GM12878 (cell line): ENCODE measurements at regions not wholly inside any gene's neighbourhood (a gene's known extent, or its start where the extent isn't known, plus 50 kb on each side); places are given as distances from the start of the nearest gene placed in this dataset.

ENCODE experiments used
- ATAC-seq: fragments of 200-7000 bp; cut with Tn5 transposase; 3 replicates; pipeline ENCODE4 v1.9.1; 2020; ENCODE audit warnings: mild to moderate bottlenecking, moderate library complexity
- BruUV-seq: library from RNA; stranded (reverse); fragments of 400-500 nt; replicated peaks from 2 replicates; lab custom pipeline; 2021; lab: Mats Ljungman, UMichigan
- CTCF ChIA-PET: fragments of 300-600 bp; sonication (Branson Sonifier 250); formaldehyde crosslinking; extraction: SDS; loops from one replicate; lab custom pipeline; 2021; ENCODE audit warnings: inconsistent platforms; lab: Yijun Ruan, JAX
- POLR2A ChIA-PET: fragments of 350-600 bp; formaldehyde crosslinking; extraction: SDS; loops from one replicate; lab custom pipeline; 2021; ENCODE audit warnings: inconsistent platforms; lab: Charles Lee
- RAD21 ChIA-PET: fragments of 300-600 bp; sonication (Branson Sonifier 250); formaldehyde crosslinking; loops from one replicate; lab custom pipeline; 2023; ENCODE audit warnings: antibody characterized with exemption; ENCODE audit not compliant: unreplicated experiment; lab: Charles Lee
- SMC1A ChIA-PET: fragments of 300-600 bp; sonication (Branson Sonifier 250); formaldehyde crosslinking; loops from one replicate; lab custom pipeline; 2023; ENCODE audit not compliant: unreplicated experiment, uncharacterized antibody; lab: Charles Lee
- DNase-seq: peaks from one replicate; pipeline ENCODE4 v3.0.0-alpha.2; 2011; ENCODE audit warnings: low read depth, low spot score
- FAIRE-seq: peaks from 3 replicates; lab custom pipeline; 2011; peaks lifted over from hg19 to GRCh38; lab: Jason Lieb, UNC
- H2AFZ ChIP-seq: 2 replicates; pipeline ENCODE4 v1.6.0; 2011; ENCODE audit warnings: low read depth, low read length, control low read depth; ENCODE audit not compliant: control insufficient read depth
- H3K27ac ChIP-seq: 2 replicates; pipeline ENCODE4 v1.5.1; 2011; ENCODE audit warnings: control low read depth; ENCODE audit not compliant: control insufficient read depth, insufficient read depth
- H3K27me3 ChIP-seq, 2 experiments: replicated peaks in 1 of 2; 2 replicates each; pipeline versions ENCODE4 v1.6.0 to v1.6.1; 2011; ENCODE audit warnings: low read length in 1 of 2; ENCODE audit not compliant: control insufficient read depth in 2 of 2, insufficient read depth in 2 of 2
- H3K36me3 ChIP-seq, 2 experiments: 2 replicates each; pipeline ENCODE4 v1.5.1; 2011; ENCODE audit warnings: low read length in 1 of 2; ENCODE audit not compliant: control insufficient read depth in 2 of 2, insufficient read depth in 2 of 2
- H3K4me1 ChIP-seq: 2 replicates; pipeline ENCODE4 v1.6.1; 2011; ENCODE audit warnings: mild to moderate bottlenecking, low read length, moderate library complexity, mixed read lengths; ENCODE audit not compliant: control insufficient read depth, insufficient read depth
- H3K4me2 ChIP-seq: 2 replicates; pipeline ENCODE4 v1.6.0; 2011; ENCODE audit warnings: control low read depth; ENCODE audit not compliant: control insufficient read depth, insufficient read depth
- H3K4me3 ChIP-seq: fragments of 200-600 bp; sonication (generic); 2 replicates; pipeline ENCODE4 v1.5.1; 2016
- H3K79me2 ChIP-seq: 2 replicates; pipeline ENCODE4 v1.6.0; 2011; ENCODE audit warnings: low read length; ENCODE audit not compliant: control insufficient read depth, insufficient read depth
- H3K9ac ChIP-seq: 2 replicates; pipeline ENCODE4 v1.8.0; 2011; ENCODE audit warnings: low read length, control low read depth, mixed read lengths; ENCODE audit not compliant: control insufficient read depth, insufficient read depth
- H3K9me3 ChIP-seq: replicated peaks from 3 replicates; pipeline ENCODE4 v1.5.1; 2011; ENCODE audit warnings: mild to moderate bottlenecking, low read length; ENCODE audit not compliant: control insufficient read depth, insufficient read depth
- H4K20me1 ChIP-seq: 2 replicates; pipeline ENCODE4 v1.6.0; 2011; ENCODE audit not compliant: control insufficient read depth, insufficient read depth
- EGR1 ChIP-seq, 2 experiments: IDR thresholded peaks; 1 replicate in 1 of 2; 2 replicates in 1 of 2; pipeline ENCODE4 v1.6.1; 2011 to 2012; ENCODE audit warnings: low read depth in 2 of 2, low read length in 2 of 2, borderline replicate concordance in 1 of 2, mild to moderate bottlenecking in 1 of 2, moderate library complexity in 1 of 2
- HSF1 ChIP-seq: fragments of 150-350 bp; IDR thresholded peaks from 2 replicates; pipeline ENCODE4 v1.6.1; 2014; ENCODE audit warnings: mild to moderate bottlenecking, low read depth, low read length
- SMARCA5 ChIP-seq: fragments of 450-650 bp; IDR thresholded peaks from 2 replicates; pipeline ENCODE4 v1.6.1; 2017; ENCODE audit warnings: mild to moderate bottlenecking
- YBX1 ChIP-seq: fragments of 450-650 bp; IDR thresholded peaks from 2 replicates; pipeline ENCODE4 v1.6.1; 2016; ENCODE audit warnings: antibody characterized with exemption
- ZBTB33 ChIP-seq: fragments of 450-650 bp; IDR thresholded peaks from 2 replicates; pipeline ENCODE4 v1.6.1; 2017; ENCODE audit warnings: mild to moderate bottlenecking
- ZNF217 ChIP-seq: fragments of 450-650 bp; IDR thresholded peaks from 2 replicates; pipeline ENCODE4 v1.6.1; 2017; ENCODE audit warnings: antibody characterized with exemption, mild to moderate bottlenecking
- ZNF622 ChIP-seq: fragments of 450-650 bp; IDR thresholded peaks from 2 replicates; pipeline ENCODE4 v1.6.1; 2017; ENCODE audit warnings: mild to moderate bottlenecking, inconsistent platforms
- WGBS: methylation state at CpG from one replicate; pipeline ENCODE4 v1.1.6; 2016; ENCODE audit warnings: low lambda C conversion rate; ENCODE audit not compliant: insufficient replicate concordance, insufficient coverage; ENCODE audit errors: missing lambda C conversion rate; 5-methylcytosine and 5-hydroxymethylcytosine counted together
- in situ Hi-C: fragments of 300-500 bp; cut with MboI; formaldehyde crosslinking; loops from 9 replicates; pipeline ENCODE4 v1.14.3; 2018; ENCODE audit warnings: mixed read lengths
- intact Hi-C: fragments of 100-400 bp; cut with micrococcal nuclease; formaldehyde crosslinking; loops from one replicate; pipeline ENCODE4 v1.14.2; 2022; ENCODE audit not compliant: unreplicated experiment

GRCh38 chr10:4758256-4758655 is 67.8 kb upstream of the AKR1E2 start:
- in situ Hi-C loops: no loop called here
- 0% methylated on average over 1 of the region's 1 CpG for WGBS
- Histone ChIP-seq H2AFZ (no peak overlapping the region), H3K4me3 (no peak overlapping the region), H4K20me1 (no peaks in the 10 kb centered on the region), H3K4me2 (no peak overlapping the region), H3K36me3 (no peaks in the 10 kb centered on the region), H3K9me3 (no peaks in the 10 kb centered on the region), H3K27ac (no peak overlapping the region), H3K27me3 (no peaks in the 10 kb centered on the region; a peak in 2 of 4 replicates), H3K4me1 (no peaks in the 10 kb centered on the region), H3K9ac (no peak overlapping the region), H3K79me2 (no peaks in the 10 kb centered on the region)
- no TSS peak for BruUV-seq
- CTCF ChIA-PET: no interaction called here
- ATAC-seq: no peak
- POLR2A ChIA-PET: no interaction called here
- SMC1A ChIA-PET: interaction anchor here (0.7 kb wide), 1 partner anchor 301 kb away, joined by 4 read pairs; no protein-coding TSS in a partner anchor
- intact Hi-C loops: no loop called here
- TF ChIP-seq ZNF217 (no peak), SMARCA5 (no peak), EGR1 (IDR thresholded peaks at IDR 0.05; ENCODE audit: borderline replicate concordance in 1 of 2, low read depth in 2 of 2, low read length in 2 of 2) (no peak), YBX1 (no peak), ZNF622 (no peak)
- DNase-seq: no peak
- RAD21 ChIA-PET: no interaction called here
- no peak for FAIRE-seq

GRCh38 chr10:4755286-4755989 is 70.6 kb upstream of the AKR1E2 start:
- no peak overlapping the region for H3K27ac ChIP-seq
- intact Hi-C loops: no loop called here
- POLR2A ChIA-PET: no interaction called here

More at GRCh38 chr10:4755286-4755989, 70.6 kb upstream of the AKR1E2 start:
- 41% methylated on average over 10 of the region's 10 CpGs for WGBS
- TF ChIP-seq ZBTB33 (no peak), HSF1 (no peak)
- no peak overlapping the region for H3K9ac ChIP-seq
- DNase-seq (no peak), FAIRE-seq (no peak), ATAC-seq (no peak)
- ChIA-PET SMC1A (no interaction called here), CTCF (no interaction called here), RAD21 (no interaction called here)
- no peaks in the 10 kb centered on the region for H4K20me1 ChIP-seq
- no TSS peak for BruUV-seq
- H2AFZ ChIP-seq: no peak overlapping the region
- no peaks in the 10 kb centered on the region for H3K79me2 ChIP-seq
- no peaks in the 10 kb centered on the region for H3K4me1 ChIP-seq
- no peak overlapping the region for H3K4me2 ChIP-seq
- no peaks in the 10 kb centered on the region for H3K9me3 ChIP-seq
- no peaks in the 10 kb centered on the region for H3K36me3 ChIP-seq
- no peaks in the 10 kb centered on the region; a peak in 1 of 4 replicates for H3K27me3 ChIP-seq
- no peak overlapping the region for H3K4me3 ChIP-seq
- in situ Hi-C loops: no loop called here
